ENCODE measurements at regions not wholly inside any gene's neighbourhood (a gene's known extent, or its start where the extent isn't known, plus 50 kb on each side); places are given as distances from the start of the nearest gene placed in this dataset.

DNA sequence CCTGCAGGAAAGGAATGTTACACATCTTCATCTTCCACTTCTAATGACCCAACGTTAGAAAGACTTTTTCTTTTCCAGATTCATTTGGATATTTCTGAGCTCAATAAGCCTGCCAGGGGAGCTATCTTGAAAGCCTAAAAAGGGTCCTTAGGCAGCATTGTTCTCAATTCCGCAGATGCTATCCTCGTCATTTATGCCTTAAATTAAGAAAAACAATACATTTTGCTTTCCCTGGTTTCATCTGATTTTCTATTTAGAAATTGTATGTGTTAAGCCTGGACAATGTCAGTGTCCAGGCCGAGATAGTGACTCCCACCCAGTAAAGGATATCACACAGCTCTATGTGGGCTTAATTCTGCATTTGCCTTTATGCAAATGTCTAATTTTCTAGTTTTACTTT is 721.3 kb downstream of the DIAPH3 start:
- no peak for DNase-seq (ENCODE audit: low spot score)
- TF ChIP-seq, protein P1, sequence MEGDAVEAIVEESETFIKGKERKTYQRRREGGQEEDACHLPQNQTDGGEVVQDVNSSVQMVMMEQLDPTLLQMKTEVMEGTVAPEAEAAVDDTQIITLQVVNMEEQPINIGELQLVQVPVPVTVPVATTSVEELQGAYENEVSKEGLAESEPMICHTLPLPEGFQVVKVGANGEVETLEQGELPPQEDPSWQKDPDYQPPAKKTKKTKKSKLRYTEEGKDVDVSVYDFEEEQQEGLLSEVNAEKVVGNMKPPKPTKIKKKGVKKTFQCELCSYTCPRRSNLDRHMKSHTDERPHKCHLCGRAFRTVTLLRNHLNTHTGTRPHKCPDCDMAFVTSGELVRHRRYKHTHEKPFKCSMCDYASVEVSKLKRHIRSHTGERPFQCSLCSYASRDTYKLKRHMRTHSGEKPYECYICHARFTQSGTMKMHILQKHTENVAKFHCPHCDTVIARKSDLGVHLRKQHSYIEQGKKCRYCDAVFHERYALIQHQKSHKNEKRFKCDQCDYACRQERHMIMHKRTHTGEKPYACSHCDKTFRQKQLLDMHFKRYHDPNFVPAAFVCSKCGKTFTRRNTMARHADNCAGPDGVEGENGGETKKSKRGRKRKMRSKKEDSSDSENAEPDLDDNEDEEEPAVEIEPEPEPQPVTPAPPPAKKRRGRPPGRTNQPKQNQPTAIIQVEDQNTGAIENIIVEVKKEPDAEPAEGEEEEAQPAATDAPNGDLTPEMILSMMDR (IDR thresholded peaks at IDR 0.05; ENCODE audit: extremely low read depth, missing control alignments), result no peak

DNA sequence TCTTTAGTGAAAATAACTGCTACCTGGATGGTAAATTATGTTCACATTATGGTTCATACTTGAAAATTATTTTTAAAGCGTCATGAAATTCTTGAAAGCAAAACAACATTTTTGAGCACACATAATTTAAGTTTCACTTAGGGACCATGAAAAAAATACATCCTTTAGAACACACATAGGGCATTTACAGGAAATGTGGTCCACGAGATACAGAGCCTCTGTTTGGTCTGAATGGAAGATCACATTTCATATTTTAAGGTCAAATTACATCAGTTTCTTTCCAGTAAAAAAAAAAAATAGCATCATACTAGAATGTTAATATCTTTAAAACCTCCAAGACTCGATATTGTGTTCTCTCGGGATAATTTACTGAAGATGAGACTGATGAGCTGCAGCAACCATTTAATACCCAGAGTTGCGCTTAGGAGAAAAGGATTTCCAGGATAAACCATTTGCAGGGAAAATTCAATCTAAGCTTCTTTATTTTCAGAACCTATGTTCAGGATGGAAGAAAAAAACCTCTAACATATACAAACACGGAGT is 720.7 kb downstream of the DIAPH3 start:
- TF ChIP-seq, protein P1 (IDR thresholded peaks at IDR 0.05; ENCODE audit: extremely low read depth, missing control alignments), result no peak
- DNase-seq (ENCODE audit: low spot score), result no peak

DNA sequence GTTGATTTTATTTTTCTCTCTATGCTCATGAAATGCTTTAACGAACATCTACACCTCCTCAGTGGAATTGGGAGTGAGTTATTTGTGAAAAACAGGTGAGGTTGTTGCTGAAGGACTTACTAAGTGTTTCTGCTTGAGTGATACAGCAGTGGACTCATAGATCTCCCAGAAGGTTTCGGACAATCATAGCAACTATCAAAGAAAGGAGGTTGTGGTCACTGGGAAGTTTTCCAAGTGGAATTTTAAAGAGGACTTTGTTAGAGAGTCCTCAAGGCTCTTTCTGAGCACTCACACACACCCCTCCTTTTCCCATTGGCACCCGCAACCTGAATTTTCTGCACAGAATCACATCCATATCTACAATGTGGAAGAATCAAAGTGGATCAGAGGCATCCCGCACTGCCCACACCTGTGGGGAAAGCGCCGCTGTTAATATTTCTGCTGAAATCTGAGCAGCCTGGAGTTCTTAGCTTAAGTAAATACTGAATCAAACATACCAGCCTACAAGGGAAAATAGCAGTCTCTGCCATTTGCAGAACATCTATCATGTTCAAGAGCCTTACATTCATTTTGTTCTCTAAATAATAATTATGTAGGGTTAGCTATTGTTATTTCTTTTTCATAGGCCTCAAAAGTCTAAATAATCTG is 719.4 kb downstream of the DIAPH3 start:
- TF ChIP-seq, protein P1 (IDR thresholded peaks at IDR 0.05; ENCODE audit: extremely low read depth, missing control alignments), result no peak
- no peak for DNase-seq (ENCODE audit: low spot score)

DNA sequence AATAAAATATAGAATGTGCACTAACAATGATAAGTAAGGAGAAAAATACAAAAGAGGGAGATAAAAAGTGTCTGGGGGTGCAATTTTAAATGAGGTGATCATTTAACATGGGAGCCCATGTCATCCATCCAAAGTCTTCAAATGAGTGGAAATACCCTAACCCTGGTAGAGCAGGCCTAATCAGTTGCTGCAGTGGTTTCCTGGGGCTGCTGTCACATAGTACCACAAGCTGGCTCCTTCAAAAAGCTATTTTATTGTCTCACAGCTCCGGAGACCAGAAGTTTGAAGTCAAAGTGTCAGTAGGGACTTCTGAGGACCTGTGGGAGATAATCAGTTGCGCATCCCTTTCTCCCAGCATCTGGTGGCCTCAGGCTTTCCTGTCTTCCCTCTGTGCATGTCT is 717.9 kb downstream of the DIAPH3 start:
- TF ChIP-seq, protein P1 (IDR thresholded peaks at IDR 0.05; ENCODE audit: extremely low read depth, missing control alignments), result no peak
- no peak for DNase-seq (ENCODE audit: low spot score)

DNA sequence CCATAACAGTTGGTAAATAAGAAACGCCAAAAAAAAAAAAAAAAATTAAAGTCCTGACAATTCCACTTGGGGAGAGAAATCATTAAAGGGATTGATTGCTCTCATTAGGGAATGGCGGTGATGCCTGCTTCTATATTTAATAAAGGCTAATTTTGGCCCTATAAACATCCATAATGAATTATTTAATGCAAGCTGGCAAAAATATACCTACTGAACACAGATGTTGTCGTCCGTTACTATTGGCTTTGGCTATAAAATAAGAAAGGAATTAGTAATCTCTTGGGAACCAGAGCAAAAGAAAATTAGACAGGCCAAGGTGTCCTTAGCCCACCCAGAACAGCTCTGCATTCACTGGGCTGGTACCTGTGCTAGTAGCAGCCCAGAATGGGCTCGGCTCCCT is 717.3 kb downstream of the DIAPH3 start:
- DNase-seq (ENCODE audit: low spot score), result no peak
- TF ChIP-seq, protein P1 (IDR thresholded peaks at IDR 0.05; ENCODE audit: extremely low read depth, missing control alignments), result no peak

DNA sequence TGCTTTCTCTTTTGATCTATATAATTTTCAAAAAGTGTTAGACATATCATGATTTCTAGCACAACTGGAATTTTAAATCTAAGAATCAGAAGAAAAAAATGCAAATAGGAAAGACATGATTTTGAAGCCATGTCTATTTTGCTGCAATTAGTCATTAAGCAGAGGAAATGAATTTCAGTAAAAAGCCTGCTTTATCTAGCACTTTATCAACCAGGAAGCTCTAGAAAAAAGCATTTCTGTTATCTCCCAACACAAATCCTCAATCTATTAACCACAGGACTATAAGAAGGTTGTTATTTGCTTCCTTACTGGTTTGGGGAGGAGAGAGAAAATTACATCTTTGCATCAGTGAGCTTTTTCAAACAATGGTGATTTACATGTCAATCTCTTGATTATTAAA is 716.7 kb downstream of the DIAPH3 start:
- TF ChIP-seq, protein P1 (IDR thresholded peaks at IDR 0.05; ENCODE audit: extremely low read depth, missing control alignments), result no peak
- DNase-seq (ENCODE audit: low spot score), result no peak

DNA sequence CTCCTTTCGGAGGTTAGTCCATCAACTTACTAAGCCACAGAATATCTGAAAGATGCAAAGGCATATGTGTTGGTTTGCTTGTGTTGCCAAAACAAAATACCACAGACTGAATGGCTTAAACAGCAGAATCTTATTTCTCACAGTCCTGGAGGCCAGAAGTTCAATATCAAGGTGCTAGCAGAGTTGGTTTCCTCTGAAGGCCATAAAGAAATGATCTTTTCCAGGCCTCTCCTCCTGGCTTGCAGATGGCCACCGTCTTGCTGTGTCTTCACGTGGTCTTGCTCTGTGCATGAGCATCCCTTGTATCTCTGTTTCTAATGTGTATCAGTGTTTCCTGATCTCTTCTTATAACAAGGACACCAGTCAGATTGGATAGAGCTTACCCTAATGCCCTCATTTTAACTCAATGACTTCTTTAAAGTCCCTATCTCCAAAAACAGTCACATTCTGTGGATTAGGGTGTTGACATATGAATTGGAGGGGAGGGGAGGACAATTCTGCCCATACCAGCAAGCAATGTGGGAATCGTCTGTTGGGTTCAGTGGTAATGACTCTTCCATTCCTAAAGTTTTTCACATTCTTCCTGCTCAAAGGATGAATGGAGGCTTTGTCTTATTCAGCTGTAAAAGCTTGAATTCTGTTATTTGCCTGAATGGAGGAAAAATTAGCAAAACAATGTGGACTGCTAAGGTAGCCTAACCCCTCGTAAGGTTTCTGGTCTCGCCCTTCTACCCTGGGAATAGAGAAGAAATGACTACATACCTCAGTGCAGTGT is 715.7 kb downstream of the DIAPH3 start:
- TF ChIP-seq, protein P1 (IDR thresholded peaks at IDR 0.05; ENCODE audit: extremely low read depth, missing control alignments), result no peak
- DNase-seq (ENCODE audit: low spot score), result no peak
